ENCODE measurements at regions not wholly inside any gene's neighbourhood (a gene's known extent, or its start where the extent isn't known, plus 50 kb on each side); places are given as distances from the start of the nearest gene placed in this dataset.

DNA sequence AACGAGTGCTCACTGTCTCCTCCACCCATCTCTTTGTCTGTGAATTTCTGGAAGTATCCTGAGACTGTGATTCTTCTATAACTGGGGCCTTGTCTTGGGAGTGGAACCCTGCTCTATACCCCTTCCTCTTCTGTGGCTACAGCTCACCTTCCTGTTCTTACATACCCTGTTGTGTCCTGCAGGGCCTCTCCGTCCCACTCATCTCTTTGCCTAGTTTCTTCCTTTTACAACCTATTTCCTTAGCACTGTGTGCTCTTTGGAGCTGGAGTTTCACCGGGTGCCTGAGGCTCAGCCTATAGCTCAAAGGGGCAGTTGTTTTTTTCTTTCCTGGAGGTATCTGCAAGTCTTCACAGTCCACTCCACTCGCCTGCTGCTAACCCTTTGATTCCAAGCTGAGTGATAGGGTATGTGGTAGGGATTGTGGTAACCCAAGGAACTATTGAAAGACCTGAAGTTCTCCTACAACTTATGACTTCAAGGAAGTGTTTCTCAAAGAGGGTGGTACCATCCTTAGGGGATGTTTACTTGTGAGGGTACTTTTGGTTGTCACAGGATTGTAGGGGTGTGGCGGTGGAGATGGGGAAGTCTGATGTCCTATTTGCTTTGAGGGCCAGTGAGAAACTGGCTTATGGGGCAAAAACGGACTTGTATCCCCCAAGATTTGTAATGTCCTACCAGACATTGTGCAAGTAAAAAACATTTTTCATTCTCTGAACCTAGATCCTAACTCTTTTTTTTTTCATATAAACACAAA is 66.6 kb upstream of the ARL8B start:
- DNase-seq: no peak
- TF ChIP-seq POLR2A (IDR thresholded peaks at IDR 0.05): no peak
- TF ChIP-seq, protein P1, sequence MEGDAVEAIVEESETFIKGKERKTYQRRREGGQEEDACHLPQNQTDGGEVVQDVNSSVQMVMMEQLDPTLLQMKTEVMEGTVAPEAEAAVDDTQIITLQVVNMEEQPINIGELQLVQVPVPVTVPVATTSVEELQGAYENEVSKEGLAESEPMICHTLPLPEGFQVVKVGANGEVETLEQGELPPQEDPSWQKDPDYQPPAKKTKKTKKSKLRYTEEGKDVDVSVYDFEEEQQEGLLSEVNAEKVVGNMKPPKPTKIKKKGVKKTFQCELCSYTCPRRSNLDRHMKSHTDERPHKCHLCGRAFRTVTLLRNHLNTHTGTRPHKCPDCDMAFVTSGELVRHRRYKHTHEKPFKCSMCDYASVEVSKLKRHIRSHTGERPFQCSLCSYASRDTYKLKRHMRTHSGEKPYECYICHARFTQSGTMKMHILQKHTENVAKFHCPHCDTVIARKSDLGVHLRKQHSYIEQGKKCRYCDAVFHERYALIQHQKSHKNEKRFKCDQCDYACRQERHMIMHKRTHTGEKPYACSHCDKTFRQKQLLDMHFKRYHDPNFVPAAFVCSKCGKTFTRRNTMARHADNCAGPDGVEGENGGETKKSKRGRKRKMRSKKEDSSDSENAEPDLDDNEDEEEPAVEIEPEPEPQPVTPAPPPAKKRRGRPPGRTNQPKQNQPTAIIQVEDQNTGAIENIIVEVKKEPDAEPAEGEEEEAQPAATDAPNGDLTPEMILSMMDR (IDR thresholded peaks at IDR 0.05): no peak
- no peak for TF ChIP-seq EP300 (IDR thresholded peaks at IDR 0.05)
- intact Hi-C loops (cut with DNase I): loop anchor here in 2 of 4 donors (5.0 to 10.0 kb wide), 2 partner anchors 341 to 343 kb away; no protein-coding TSS in a partner anchor
- H3K27me3 ChIP-seq: no peaks in the 10 kb centered on the region
- no peaks in the 10 kb centered on the region for H3K9me3 ChIP-seq
- peaks cover 2% of the 10 kb centered on the region for H3K4me1 ChIP-seq (ENCODE audit: insufficient read depth)
- WGBS, 3 donors: 87 to 90% (median 88%) methylated on average over 6 of the region's 6 CpGs
- H3K4me3 ChIP-seq: no peak overlapping the region
- no peak overlapping the region for H3K27ac ChIP-seq
- no peaks in the 10 kb centered on the region for H3K36me3 ChIP-seq

- intact Hi-C loops (cut with DNase I): loop anchor here in 2 of 4 donors (5.0 to 10.0 kb wide), 2 partner anchors 341 to 344 kb away; no protein-coding TSS in a partner anchor
- Histone ChIP-seq H3K27me3 (no peaks in the 10 kb centered on the region), H3K27ac (no peak overlapping the region), H3K4me3 (no peak overlapping the region), H3K4me1 (ENCODE audit: insufficient read depth) (peaks cover 2% of the 10 kb centered on the region), H3K9me3 (no peaks in the 10 kb centered on the region), H3K36me3 (no peaks in the 10 kb centered on the region)
- TF ChIP-seq, protein P1 (IDR thresholded peaks at IDR 0.05): no peak
- no peak for TF ChIP-seq POLR2A (IDR thresholded peaks at IDR 0.05)
- TF ChIP-seq EP300 (IDR thresholded peaks at IDR 0.05): no peak
- WGBS, 3 donors: 84 to 90% (median 90%) methylated on average over 3 of the region's 3 CpGs
- DNase-seq: no peak
Measured at GRCh38 chr3:5056111-5056391, 66.0 kb upstream of the ARL8B start.

GRCh38 chr3:5057272-5057671 is 64.8 kb upstream of the ARL8B start:
- 76 to 83% (median 78%) methylated on average over 6 of the region's 6 CpGs for WGBS, 3 donors
- no peak overlapping the region for H3K27ac ChIP-seq
- intact Hi-C loops (cut with DNase I): loop anchor here in 3 of 4 donors (1.0 to 10.0 kb wide), 3 partner anchors 342 to 346 kb away; no protein-coding TSS in a partner anchor

GRCh38 chr3:5057857-5058324 is 64.2 kb upstream of the ARL8B start:
- Histone ChIP-seq H3K9me3 (no peaks in the 10 kb centered on the region), H3K27ac (no peak overlapping the region), H3K36me3 (no peaks in the 10 kb centered on the region), H3K4me1 (ENCODE audit: insufficient read depth) (peaks cover 2% of the 10 kb centered on the region), H3K27me3 (no peaks in the 10 kb centered on the region), H3K4me3 (no peak overlapping the region)
- WGBS, 3 donors: 33 to 35% (median 33%) methylated on average over 7 of the region's 7 CpGs
- DNase-seq: peak; percentile 58 to 84 (median 75)
- TF ChIP-seq, protein P1 (IDR thresholded peaks at IDR 0.05): peak; percentile 52 to 77 (median 76)
- TF ChIP-seq EP300 (IDR thresholded peaks at IDR 0.05): no peak
- no peak for TF ChIP-seq POLR2A (IDR thresholded peaks at IDR 0.05)
- intact Hi-C loops (cut with DNase I): loop anchor here (1.0 to 10.0 kb wide), 4 partner anchors 343 to 347 kb away; no protein-coding TSS in a partner anchor

More at GRCh38 chr3:5057272-5057671, 64.8 kb upstream of the ARL8B start:
- Histone ChIP-seq H3K4me3 (no peak overlapping the region), H3K9me3 (no peaks in the 10 kb centered on the region), H3K4me1 (ENCODE audit: insufficient read depth) (peaks cover 2% of the 10 kb centered on the region), H3K36me3 (no peaks in the 10 kb centered on the region), H3K27me3 (no peaks in the 10 kb centered on the region)
- TF ChIP-seq EP300 (IDR thresholded peaks at IDR 0.05) (no peak), POLR2A (IDR thresholded peaks at IDR 0.05) (no peak)
- TF ChIP-seq, protein P1 (IDR thresholded peaks at IDR 0.05): no peak
- no peak for DNase-seq

Measured in ovary (tissue), 7 donors.